Neutrophil (primary cell): ENCODE measurements at regions not wholly inside any gene's neighbourhood (a gene's known extent, or its start where the extent isn't known, plus 50 kb on each side); places are given as distances from the start of the nearest gene placed in this dataset.

ENCODE experiments used
- H3K27ac ChIP-seq: fragments of 200-600 bp; sonication (generic); 2 replicates; pipeline ENCODE4 v1.5.1; 2016; ENCODE audit warnings: mild to moderate bottlenecking, moderate library complexity
- H3K27me3 ChIP-seq: fragments of 200-600 bp; sonication (generic); 2 replicates; pipeline ENCODE4 v1.6.0; 2016; ENCODE audit warnings: mild to moderate bottlenecking
- H3K36me3 ChIP-seq: fragments of 200-600 bp; sonication (generic); 2 replicates; pipeline ENCODE4 v1.5.1; 2017
- H3K4me1 ChIP-seq, 2 experiments: fragments of 200-600 bp in 1 of 2; sonication (generic) in 1 of 2; 1 replicate in 1 of 2; 2 replicates in 1 of 2; pipeline versions ENCODE4 v1.5.1 to v1.6.1; 2013 to 2016; ENCODE audit warnings: low read depth in 1 of 2, low read length in 1 of 2, mild to moderate bottlenecking in 1 of 2, moderate library complexity in 1 of 2; ENCODE audit not compliant: control insufficient read depth in 1 of 2, insufficient read depth in 1 of 2
- H3K4me3 ChIP-seq, 2 experiments: fragments of 200-600 bp in 1 of 2; sonication (generic) in 1 of 2; 1 replicate in 1 of 2; 2 replicates in 1 of 2; pipeline ENCODE4 v1.5.1; 2013 to 2016; ENCODE audit warnings: low read depth in 1 of 2, low read length in 1 of 2, mild to moderate bottlenecking in 1 of 2, moderate library complexity in 1 of 2
- H3K9me3 ChIP-seq: fragments of 200-600 bp; sonication (generic); 2 replicates; pipeline ENCODE4 v1.5.1; 2016
- CTCF ChIP-seq: fragments of 200-600 bp; sonication (generic); IDR thresholded peaks from 2 replicates; pipeline ENCODE4 v1.5.1; 2016; ENCODE audit warnings: antibody characterized with exemption

GRCh38 chr14:94944636-94945258 lies 174.8 kb upstream of the GSC start:
- Histone ChIP-seq H3K9me3 (no peaks in the 10 kb centered on the region), H3K27ac (no peak overlapping the region), H3K27me3 (peaks cover 6% of the 10 kb centered on the region), H3K4me3 (no peak overlapping the region), H3K36me3 (no peaks in the 10 kb centered on the region), H3K4me1 (no peaks in the 10 kb centered on the region)
- no peak for TF ChIP-seq CTCF

GRCh38 chr14:94942601-94943000 lies 172.7 kb upstream of the GSC start:
- TF ChIP-seq CTCF: no peak
- Histone ChIP-seq H3K9me3 (no peaks in the 10 kb centered on the region), H3K27ac (no peak overlapping the region)

GRCh38 chr14:94941311-94941710 lies 171.4 kb upstream of the GSC start:
- TF ChIP-seq CTCF: no peak
- Histone ChIP-seq H3K27ac (no peak overlapping the region), H3K9me3 (no peaks in the 10 kb centered on the region), H3K4me3 (no peak overlapping the region), H3K27me3 (no peaks in the 10 kb centered on the region), H3K4me1 (no peaks in the 10 kb centered on the region), H3K36me3 (no peaks in the 10 kb centered on the region)

More at GRCh38 chr14:94942601-94943000, 172.7 kb upstream of the GSC start:
- Histone ChIP-seq H3K4me1 (no peaks in the 10 kb centered on the region), H3K27me3 (no peaks in the 10 kb centered on the region), H3K4me3 (no peak overlapping the region), H3K36me3 (no peaks in the 10 kb centered on the region)

GRCh38 chr14:94940263-94940993 lies 170.5 kb upstream of the GSC start:
- Histone ChIP-seq H3K4me1 (no peaks in the 10 kb centered on the region), H3K4me3 (no peak overlapping the region), H3K27ac (no peak overlapping the region), H3K9me3 (no peaks in the 10 kb centered on the region), H3K27me3 (no peaks in the 10 kb centered on the region), H3K36me3 (no peaks in the 10 kb centered on the region)
- no peak for TF ChIP-seq CTCF

GRCh38 chr14:94938016-94938415 lies 168.1 kb upstream of the GSC start:
- Histone ChIP-seq H3K27me3 (no peaks in the 10 kb centered on the region), H3K4me1 (no peaks in the 10 kb centered on the region), H3K4me3 (no peak overlapping the region), H3K27ac (no peak overlapping the region), H3K36me3 (no peaks in the 10 kb centered on the region), H3K9me3 (no peaks in the 10 kb centered on the region)
- no peak for TF ChIP-seq CTCF
